ENCODE measurements at regions not wholly inside any gene's neighbourhood (a gene's known extent, or its start where the extent isn't known, plus 50 kb on each side); places are given as distances from the start of the nearest gene placed in this dataset.
A peak's percentile ranks its signal among the peaks of the same experiment; 100 is the strongest.

- no peak for ATAC-seq (ENCODE audit: insufficient read depth, low FRiP score)
- DNase-seq, result no peak
- Histone ChIP-seq H3K4me1 (ENCODE audit: control insufficient read depth in 5 of 5, insufficient read depth in 5 of 5, low read length in 5 of 5) (peaks cover 0 to 10% (median 7%) of the 10 kb centered on the region in 5 donors), H3K4me3 (no peak overlapping the region), H3K9me3 (ENCODE audit: control insufficient read depth in 4 of 4, insufficient read depth in 3 of 4, low read length in 3 of 4) (peaks cover 0 to 3% (median 0%) of the 10 kb centered on the region in 4 donors), H3K27me3 (ENCODE audit: control insufficient read depth in 3 of 3, insufficient read depth in 3 of 3, low read length in 2 of 3) (no peaks in the 10 kb centered on the region), H3K9ac (ENCODE audit: insufficient read depth in 1 of 2, low read length in 2 of 2) (no peak overlapping the region), H3K36me3 (ENCODE audit: control insufficient read depth in 4 of 4, insufficient read depth in 4 of 4, low read length in 4 of 4) (no peaks in the 10 kb centered on the region), H3K27ac (ENCODE audit: low read depth in 1 of 2, low read length in 1 of 2) (peak overlapping the region in 1 of 2 donors; percentile 53)
- no peak for TF ChIP-seq CTCF (IDR thresholded peaks at IDR 0.05; ENCODE audit: control extremely low read depth, extremely low read depth)
- 88 to 94% methylated on average over 2 of the region's 2 CpGs for WGBS, 2 donors
These were observed 57.7 kb upstream of the KLF4 start for GRCh38 chr9:107547303-107547702.

- Histone ChIP-seq H3K4me3 (no peak overlapping the region), H3K4me1 (ENCODE audit: control insufficient read depth in 5 of 5, insufficient read depth in 5 of 5, low read length in 5 of 5) (peaks cover 0 to 10% (median 7%) of the 10 kb centered on the region in 5 donors), H3K36me3 (ENCODE audit: control insufficient read depth in 4 of 4, insufficient read depth in 4 of 4, low read length in 4 of 4) (no peaks in the 10 kb centered on the region), H3K27ac (ENCODE audit: low read depth in 1 of 2, low read length in 1 of 2) (no peak overlapping the region), H3K9me3 (ENCODE audit: control insufficient read depth in 4 of 4, insufficient read depth in 3 of 4, low read length in 3 of 4) (peaks cover 0 to 3% (median 0%) of the 10 kb centered on the region in 4 donors), H3K27me3 (ENCODE audit: control insufficient read depth in 3 of 3, insufficient read depth in 3 of 3, low read length in 2 of 3) (no peaks in the 10 kb centered on the region), H3K9ac (ENCODE audit: insufficient read depth in 1 of 2, low read length in 2 of 2) (no peak overlapping the region)
- no peak for ATAC-seq (ENCODE audit: insufficient read depth, low FRiP score)
- no peak for DNase-seq
- no peak for TF ChIP-seq CTCF (IDR thresholded peaks at IDR 0.05; ENCODE audit: control extremely low read depth, extremely low read depth)
These were observed 57.3 kb upstream of the KLF4 start for GRCh38 chr9:107546859-107547258.

DNA sequence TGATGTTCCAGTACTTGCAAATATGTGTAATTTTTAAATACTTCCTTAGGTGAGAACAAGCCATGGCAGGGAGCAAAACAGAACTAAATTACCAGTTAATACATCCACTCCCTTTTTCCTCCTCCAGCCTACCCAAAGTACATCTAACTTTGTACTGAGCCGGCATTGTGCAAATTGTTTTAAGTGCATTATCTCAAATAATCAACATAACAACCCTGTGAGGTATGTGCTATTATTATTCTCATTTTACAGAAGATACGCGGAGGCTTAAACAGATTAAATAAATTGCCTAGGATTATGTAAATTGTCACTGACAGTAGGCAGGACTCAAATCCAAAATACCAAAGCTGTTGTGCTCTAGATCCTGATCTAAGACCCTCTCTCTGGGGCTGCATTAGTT, 55.5 kb upstream of the KLF4 start:
- H3K4me3 ChIP-seq, result no peak overlapping the region
- peaks cover 0 to 10% (median 7%) of the 10 kb centered on the region in 5 donors for H3K4me1 ChIP-seq (ENCODE audit: control insufficient read depth in 5 of 5, insufficient read depth in 5 of 5, low read length in 5 of 5)
- H3K27me3 ChIP-seq (ENCODE audit: control insufficient read depth in 3 of 3, insufficient read depth in 3 of 3, low read length in 2 of 3), result no peaks in the 10 kb centered on the region
- DNase-seq, result no peak
- 67 to 78% methylated on average over 3 of the region's 3 CpGs for WGBS, 2 donors
- no peak overlapping the region for H3K9ac ChIP-seq (ENCODE audit: insufficient read depth in 1 of 2, low read length in 2 of 2)
- ATAC-seq (ENCODE audit: insufficient read depth, low FRiP score), result no peak
- no peak for TF ChIP-seq CTCF (IDR thresholded peaks at IDR 0.05; ENCODE audit: control extremely low read depth, extremely low read depth)
- H3K27ac ChIP-seq (ENCODE audit: low read depth in 1 of 2, low read length in 1 of 2), result no peak overlapping the region
- H3K36me3 ChIP-seq (ENCODE audit: control insufficient read depth in 4 of 4, insufficient read depth in 4 of 4, low read length in 4 of 4), result no peaks in the 10 kb centered on the region
- H3K9me3 ChIP-seq (ENCODE audit: control insufficient read depth in 4 of 4, insufficient read depth in 3 of 4, low read length in 3 of 4), result peaks cover 0 to 3% (median 0%) of the 10 kb centered on the region in 4 donors
